Thyroid gland (tissue), 4 donors: ENCODE measurements at regions not wholly inside any gene's neighbourhood (a gene's known extent, or its start where the extent isn't known, plus 50 kb on each side); places are given as distances from the start of the nearest gene placed in this dataset.

Source experiments
- POLR2A ChIP-seq, 2 donors: fragments of 450-650 bp; IDR thresholded peaks; one replicate each; pipeline ENCODE4 v1.6.1; 2017; ENCODE audit warnings: antibody characterized with exemption in 2 of 2, mild to moderate bottlenecking in 2 of 2, moderate library complexity in 1 of 2
- TF ChIP-seq, protein P1 (sequence below), 6 experiments: fragments of 200-600 bp in 3 of 6; fragments of 450-650 bp in 3 of 6; sonication (generic) in 3 of 6; IDR thresholded peaks; one replicate each; pipeline ENCODE4 v1.5.1; 2016 to 2019; ENCODE audit warnings: antibody characterized with exemption in 6 of 6, mild to moderate bottlenecking in 2 of 6, inconsistent platforms in 1 of 6, moderate library complexity in 1 of 6

- TF ChIP-seq, protein P1, sequence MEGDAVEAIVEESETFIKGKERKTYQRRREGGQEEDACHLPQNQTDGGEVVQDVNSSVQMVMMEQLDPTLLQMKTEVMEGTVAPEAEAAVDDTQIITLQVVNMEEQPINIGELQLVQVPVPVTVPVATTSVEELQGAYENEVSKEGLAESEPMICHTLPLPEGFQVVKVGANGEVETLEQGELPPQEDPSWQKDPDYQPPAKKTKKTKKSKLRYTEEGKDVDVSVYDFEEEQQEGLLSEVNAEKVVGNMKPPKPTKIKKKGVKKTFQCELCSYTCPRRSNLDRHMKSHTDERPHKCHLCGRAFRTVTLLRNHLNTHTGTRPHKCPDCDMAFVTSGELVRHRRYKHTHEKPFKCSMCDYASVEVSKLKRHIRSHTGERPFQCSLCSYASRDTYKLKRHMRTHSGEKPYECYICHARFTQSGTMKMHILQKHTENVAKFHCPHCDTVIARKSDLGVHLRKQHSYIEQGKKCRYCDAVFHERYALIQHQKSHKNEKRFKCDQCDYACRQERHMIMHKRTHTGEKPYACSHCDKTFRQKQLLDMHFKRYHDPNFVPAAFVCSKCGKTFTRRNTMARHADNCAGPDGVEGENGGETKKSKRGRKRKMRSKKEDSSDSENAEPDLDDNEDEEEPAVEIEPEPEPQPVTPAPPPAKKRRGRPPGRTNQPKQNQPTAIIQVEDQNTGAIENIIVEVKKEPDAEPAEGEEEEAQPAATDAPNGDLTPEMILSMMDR (IDR thresholded peaks at IDR 0.05), result no peak
- no peak for TF ChIP-seq POLR2A (IDR thresholded peaks at IDR 0.05)
Observed at GRCh38 chr3:68049776-68050175, 395.4 kb upstream of the SUCLG2 start.
